Renal pelvis (tissue), 1 donor: ENCODE measurements at regions not wholly inside any gene's neighbourhood (a gene's known extent, or its start where the extent isn't known, plus 50 kb on each side); places are given as distances from the start of the nearest gene placed in this dataset.

ENCODE experiments used
- DNase-seq: peaks from one replicate; pipeline ENCODE4 v3.0.0-alpha.2; 2013

DNA sequence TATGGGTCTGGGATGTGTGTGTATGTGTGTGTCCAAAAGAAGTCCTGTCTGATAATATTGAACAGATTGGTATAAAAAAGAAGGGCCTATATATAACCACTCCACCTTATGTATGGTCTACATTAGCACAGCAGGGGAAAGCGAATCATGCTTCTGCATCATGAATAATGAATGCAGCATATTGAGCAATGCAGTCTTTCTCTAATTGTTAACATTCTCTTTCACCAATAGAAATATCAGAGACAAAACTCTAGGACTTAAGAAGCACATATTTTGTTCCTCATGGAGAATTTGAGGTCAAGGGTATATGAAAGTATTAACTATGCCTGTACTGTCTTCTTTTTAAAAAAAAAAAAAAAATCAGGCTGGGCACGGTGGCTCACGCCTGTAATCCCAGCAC is 264.3 kb upstream of the NOCT start:
- no peak for DNase-seq

DNA sequence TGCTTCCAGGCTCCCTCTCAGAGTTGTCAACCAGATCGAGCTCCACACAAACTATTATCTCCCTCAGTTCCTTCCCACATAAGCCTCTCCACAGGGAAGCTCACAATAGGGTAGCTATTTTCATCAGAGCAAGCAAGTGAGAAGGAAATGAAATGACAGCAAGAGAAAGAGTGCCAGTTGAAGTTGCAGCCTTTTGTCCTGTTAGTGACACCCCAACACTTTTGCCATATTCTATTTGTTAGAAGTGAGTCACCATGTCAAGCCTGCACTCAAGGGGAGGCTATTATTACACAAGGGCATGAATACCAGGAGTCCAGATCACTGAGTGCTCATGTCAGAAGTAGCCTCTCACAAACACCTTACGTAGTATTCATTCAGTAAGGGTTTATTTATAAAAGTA is 266.3 kb upstream of the NOCT start:
- no peak for DNase-seq

DNA sequence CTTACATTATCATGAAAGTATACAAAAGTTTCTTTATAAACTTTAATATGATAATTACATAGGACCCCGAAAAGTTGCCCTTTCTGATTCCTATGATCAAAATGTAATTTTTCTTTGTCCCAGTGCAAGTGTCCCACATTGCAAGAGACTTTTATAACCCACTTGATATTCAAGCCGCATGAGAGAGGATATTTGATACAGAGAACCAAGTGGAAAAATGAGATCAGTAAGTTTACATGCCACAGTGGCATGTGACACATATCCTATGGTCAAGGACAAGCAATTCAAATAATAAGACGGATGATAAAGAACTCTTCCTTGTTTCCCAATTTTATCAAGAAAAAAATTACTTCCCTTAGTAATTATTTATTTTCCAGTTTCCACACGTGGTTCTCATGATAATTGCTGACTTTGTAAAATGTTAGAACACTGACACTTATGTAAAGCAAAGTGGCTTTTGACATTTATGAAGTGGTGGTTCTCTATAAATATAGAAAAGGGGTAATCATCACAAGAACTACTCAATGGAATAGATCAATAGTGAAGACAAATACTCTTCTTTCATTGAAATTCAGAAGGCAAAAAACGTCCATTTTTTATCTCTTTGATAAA is 273.7 kb upstream of the NOCT start:
- DNase-seq, result no peak

DNA sequence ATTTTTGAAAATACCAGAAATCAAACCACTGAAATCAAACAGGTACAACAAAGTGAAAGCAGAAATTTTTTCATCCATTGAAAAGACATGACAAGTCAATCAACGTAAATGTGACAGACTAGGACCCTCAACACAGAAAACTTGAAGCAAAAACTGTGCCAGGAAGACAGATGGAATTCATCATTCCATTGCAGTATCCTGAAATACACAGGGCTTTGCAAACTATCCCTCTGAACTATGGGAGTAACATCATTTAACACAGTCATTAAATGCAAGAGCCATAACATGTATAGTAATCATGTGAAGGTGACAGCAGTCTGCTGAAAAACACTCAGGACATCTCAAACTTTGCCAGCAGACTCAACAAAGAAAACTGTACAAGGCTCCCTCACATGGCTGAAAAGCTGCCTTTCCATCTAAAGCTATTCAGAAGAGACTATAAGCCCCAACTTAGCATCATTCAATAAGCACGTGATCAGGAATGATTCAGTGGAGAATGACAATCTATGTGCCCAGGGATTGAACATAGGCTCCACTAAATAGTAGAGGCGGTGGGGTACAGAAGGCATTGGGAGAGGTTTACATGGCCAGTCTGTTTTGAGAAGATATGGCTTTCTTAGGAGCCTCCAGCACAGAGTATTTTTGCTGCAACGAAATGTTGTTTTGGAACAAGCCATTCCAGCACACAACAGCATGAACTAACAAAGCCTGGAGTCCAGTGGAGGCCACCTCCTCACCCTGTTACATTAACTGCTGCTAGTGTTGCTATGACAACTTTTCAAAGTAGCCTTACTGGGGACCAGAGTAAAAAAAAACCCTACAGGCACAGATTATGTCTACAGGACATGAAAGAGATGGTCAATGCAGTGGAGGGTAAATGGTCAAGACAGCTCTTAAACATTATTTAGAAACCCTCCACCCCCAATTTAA is 274.5 kb upstream of the NOCT start:
- no peak for DNase-seq

DNA sequence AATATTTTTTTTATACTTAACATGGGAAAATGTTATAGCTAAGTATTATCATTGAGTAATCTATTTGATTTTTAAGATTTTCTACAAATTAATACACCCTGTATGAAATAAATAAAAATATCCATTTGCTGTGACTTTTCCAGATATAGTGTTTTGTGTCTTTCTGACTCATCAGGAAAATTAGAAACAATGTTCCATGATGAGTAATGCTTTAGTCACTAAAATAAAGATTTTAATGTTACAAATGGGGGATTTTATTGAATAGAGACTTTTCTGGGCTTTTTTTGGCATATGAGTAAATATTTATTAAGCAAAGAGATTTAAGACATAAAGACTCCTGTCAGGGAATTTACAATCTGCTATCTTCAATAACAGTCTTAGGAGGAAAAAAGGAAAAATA is 279.2 kb upstream of the NOCT start:
- no peak for DNase-seq

DNA sequence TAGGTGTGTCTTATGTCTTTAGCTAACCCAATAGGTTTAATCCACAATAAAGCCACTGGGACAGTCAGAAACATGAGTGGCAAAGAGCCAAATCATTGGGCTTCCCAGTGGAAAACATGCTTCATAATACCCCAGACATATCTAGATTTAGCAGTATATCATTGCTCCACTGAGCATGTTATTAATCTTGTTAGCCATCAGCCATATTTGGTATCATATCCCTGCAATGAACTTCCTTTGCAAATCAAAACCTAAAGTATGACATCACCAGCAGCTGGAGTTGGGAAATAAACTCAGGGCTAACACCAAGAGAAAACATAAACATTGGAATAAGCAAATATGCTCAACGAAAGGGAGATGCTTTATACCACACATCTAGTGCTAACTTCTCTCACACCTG is 280.8 kb upstream of the NOCT start:
- DNase-seq, result no peak

DNA sequence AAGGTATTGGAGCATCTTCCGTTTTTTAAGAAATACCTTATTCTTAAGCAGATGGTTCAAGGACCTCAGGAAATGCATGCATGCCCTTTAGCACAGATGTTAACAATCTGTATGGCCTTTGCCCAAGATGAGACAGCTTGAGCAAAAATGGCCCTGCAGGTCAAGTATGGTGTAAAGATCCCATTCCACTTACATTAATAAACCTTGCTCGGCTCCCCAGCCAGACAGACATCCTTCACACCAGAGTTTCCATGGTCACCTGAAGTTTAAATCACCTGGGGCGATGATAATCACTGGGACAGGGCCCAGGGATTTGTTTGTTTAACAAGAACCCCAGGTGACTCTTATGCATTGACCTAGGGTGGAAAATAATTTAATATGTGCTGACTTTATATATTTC is 287.0 kb upstream of the NOCT start:
- no peak for DNase-seq

DNA sequence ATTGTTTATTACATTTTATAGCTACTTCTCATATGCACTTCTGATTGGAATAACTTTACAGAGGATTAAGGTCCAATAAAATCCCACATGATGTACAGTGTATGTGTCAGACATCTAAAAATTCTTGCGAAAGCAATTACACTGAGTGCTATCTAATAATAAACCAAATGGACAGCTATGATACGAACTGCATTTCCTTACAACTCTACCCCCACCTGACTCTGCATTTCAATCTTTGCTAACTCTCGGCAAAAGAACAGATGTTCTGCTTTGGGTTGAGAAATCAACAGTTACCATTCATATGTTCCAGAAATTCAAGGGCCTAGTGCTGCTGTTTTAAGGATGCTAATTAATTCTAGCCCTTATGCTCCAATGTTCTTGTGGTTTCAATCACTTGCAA is 287.9 kb upstream of the NOCT start:
- DNase-seq, result no peak

DNA sequence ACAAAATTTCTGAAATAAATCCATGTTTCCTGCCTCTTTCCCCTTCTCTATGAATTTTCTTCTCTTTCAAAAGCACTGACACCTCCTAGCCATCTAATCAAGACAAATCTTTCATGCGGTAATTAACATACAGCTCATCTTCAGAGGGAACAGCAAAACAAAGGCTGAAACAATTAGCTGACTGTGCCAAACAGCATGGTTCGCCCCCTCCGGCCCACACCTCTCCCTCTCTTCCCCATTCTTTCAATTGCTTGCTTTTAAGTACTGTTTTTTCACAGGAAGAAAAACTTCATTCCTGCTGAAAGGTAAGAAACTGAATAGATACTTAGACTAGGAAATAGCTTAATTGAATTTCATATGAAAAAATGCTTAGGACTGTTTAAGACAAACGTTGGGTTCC is 291.1 kb upstream of the NOCT start:
- DNase-seq, result no peak

DNA sequence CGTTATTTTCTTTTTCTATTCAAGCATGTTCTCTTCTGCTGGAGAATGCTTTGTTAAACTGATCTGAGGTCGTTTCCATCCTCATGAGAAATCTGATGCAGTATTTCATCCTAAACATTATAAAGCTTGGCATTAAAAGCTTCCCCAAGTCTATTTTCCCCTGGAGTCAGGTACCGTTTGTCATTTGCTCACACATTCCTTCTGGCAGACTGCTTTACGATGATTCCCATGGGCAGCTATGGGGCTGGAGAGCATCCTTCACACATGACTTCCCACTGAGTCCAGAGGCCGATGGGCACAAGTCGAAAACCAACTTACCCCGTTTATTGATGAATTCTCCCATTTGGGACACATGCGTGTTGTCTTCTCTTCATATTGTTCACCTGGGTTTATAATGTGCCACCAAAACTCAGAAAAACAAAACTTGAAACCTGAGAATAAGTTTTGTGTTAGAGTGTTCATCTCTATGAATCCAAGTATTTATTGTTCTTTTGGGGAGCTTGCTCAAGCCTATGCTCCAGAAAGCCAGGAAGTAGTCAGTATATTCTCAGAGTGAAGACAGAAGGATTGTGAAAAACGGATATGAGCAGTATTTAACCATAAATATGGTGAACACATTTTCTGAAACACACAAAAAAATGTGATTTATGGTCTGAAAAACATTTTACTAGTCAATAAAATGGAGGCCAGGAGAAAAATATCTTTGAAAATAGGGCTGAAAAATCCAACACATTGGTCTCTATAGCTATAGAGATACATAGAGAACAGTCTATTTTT is 298.8 kb upstream of the NOCT start:
- no peak for DNase-seq

DNA sequence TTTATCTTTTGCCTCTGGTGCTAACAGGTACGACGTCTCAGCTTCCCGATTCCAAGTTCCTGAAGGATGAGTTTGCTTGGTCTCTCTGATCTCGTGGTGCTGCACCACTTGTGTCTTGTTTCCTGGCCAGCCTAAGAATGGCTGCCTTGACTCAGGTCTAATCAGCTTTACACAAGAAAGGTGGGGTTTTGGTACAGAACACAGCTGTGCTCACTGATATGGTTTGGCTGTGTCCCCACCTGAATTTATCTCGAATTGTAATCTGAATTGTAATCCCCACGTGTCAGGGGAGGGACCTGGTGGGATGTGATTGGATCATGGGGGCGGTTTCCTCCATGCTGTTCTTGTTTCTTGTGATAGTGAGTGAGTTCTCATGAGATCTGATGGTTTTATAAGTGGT is 305.3 kb upstream of the NOCT start:
- DNase-seq, result no peak

DNA sequence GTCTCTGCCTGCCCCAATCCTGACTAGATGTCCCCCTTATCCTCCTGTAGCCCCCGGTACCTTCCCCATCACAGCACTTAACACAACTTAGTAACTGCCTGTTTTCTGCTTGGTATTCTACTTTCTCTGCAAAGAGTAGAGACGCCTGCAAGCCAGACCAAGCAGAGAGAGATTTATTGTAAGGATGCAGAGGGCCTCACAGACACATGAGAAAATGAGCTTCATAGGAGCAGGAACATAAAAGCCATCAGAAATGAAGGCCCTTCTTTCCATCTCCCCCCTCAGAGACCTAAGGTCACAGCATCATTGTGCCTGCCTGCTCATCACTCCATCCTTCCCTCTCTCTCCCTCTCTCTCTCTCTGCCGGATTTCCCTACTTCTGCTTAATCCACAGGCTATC is 305.7 kb upstream of the NOCT start:
- DNase-seq, result no peak

DNA sequence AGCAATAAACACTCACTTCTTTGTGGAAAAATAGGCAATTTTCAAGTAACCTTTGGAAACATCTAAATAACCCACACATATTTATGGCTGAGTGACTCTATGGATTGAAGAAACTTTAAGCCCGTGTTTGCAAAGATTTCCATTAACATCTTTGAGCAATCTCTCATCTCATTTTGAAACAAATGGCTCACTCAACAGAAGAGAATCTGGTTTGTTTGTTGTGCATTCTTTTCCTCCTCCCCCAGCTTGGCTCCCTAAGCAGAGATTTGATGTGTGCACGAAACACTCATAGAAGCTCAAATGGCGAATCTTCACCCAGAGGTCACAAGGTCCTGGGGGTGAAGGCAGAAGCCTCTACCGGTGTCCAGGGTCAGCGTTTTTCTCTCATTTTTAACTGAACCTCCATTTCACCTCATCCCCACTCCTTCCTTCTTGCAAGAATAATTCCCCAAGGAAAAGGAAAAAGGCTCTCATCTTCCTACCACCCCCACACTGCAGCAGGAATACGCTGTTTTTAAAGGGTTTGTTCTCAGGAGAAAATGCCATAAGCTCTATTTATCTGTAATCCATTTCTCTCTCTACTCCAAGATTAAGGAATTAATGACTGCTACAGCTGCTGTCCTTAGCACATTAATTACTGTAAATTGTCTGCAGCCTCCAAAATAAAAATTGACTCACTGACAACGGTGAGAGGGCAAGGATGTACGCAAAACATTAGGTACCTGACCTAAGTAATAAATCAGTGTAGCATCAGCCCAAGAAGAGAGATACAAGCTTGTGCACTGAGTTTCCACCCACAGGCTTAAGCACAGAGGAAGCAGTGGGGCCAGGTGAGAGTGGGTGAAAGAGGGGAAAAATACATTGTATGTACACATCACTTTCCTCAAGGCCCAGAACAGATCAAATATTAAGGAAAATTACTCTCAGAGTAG is 307.6 kb upstream of the NOCT start:
- DNase-seq, result no peak

DNA sequence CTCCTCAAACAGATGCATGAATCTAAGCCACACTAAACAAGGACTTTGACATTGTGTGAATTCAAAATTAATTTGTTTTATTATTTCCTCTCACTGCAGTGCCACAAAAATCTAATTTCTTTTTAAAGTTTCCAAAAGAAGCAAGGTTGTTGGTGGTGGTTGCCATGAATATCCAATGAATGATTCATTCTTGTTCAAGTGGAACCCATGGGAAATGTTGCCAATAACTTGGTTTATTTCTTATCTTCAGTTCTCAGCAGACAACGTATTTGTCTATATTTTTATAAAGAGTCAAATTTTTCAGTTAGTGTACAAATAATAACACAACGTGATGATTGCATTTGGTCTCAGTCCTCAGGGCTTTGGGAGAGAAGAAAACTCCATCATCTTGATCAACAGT is 309.4 kb upstream of the NOCT start:
- no peak for DNase-seq

DNA sequence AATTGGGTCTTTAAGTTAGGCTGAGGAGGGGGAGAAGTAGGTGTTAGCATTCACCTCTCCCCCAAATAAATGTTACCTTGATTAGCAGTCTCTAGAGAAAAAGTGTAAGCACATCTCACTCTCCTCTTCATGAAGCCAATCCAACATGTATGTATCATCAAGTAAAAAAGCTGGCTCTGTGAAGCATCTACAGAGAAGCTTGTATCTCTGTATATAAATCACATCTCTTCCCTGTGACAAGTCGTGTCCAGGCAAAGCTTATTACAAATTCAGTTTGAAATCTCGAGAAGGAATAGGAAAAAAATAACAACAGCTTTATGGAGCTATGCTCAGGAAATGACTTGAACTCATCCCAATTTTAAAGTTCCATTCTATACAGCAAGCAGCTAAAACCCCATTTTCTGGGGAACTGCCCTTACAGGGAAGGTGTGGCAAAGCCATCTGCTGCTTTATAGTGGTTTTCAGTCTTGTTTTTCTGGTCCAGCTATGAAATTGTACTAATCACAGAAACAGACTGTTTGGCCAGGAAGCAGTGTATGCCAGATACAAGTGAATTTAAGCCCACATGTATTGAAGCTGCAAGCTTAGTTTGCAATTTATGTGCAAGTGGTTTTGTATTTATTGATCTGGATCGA is 313.3 kb upstream of the NOCT start:
- no peak for DNase-seq

DNA sequence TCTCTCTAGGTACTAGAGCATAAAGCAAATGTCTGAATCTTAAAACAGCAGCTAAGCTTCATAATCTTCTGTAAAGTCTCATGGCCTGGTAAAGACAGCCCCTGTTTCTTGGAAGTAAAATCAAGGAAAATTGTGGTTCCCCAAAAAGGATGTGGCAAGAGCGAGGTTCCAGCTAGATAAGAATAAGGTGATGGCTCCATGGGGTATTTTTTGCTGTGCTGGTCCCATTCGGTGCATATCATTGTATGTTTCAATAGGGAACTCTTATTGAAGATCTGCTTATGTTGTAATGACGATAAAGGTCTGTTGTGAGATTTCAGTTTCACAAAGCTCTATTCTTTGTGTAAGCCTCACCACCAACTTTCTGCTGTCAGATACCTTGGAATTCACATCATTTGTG is 316.9 kb upstream of the NOCT start:
- no peak for DNase-seq

DNA sequence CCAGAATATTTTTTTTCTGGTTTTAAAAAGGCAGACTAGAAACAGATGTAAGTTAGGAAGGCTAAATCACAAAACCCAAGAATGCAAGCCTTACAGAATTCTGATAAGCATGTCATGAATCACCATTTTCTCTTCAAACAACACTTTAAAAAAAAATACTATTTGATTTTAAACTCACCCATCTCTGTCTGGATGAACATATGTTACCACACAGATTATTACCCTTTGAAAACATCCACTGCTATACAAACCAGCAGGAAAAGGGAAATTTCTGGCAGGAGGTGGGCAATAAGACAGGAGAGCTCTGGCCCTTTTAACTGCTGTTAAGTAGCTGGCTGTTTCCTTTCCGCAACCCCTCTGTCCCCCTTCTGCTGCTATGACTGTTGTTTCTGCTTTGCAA is 317.7 kb upstream of the NOCT start:
- DNase-seq, result no peak

DNA sequence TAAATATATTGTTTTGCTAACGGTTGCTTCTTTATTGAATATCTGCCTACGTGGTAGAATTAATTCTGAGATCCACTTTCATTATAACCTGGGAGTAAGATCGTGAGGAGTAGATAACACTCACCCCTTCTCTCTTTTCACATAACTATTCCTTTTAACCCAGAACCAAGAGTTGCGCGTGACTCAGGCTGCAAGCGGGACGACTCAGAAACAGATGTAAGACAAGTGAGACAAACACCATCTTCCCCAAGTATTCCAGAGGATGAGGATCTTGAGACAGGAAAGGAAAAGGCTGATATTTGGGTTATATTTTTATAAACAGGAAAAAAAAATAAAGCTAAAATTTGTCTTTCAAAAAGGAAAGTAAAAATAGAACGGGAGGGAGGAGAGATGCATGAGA is 318.8 kb upstream of the NOCT start:
- no peak for DNase-seq

DNA sequence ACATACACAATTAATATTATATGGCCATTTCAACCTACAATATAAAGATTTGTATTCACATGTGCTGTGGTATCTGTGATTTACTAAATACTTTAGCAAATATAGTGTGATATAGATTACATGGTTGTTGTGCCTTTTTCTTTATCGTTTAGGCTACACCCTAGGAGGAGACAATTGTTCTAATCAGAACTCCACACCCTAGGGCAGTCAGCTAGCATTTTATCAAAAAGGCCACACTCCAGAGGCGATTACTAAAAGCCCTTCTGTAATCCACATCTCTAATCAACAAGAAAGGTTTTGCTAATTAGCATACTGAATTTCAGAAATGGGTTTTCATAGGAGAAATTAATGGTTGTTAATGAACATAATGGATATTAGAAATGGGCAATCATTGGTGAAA is 319.5 kb upstream of the NOCT start:
- DNase-seq, result no peak

DNA sequence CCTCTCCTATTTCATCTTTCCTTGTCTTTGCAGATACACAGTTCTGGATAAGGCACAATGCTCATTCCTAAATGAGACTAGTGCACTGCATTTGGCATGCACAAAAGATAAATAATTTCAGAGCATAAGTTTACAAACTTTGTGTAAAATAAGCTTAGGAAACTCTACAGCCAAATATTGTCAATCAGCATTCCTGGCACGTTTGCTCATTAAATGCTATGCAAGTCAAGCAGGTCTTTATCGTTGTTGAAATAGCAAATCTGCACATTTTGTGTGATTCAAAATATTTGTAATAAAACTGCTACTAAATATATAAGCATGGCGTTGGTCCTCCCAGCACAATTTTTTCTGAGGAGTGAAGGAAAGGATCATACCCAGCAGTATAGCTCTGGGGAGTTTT is 322.1 kb upstream of the NOCT start:
- DNase-seq, result no peak

DNA sequence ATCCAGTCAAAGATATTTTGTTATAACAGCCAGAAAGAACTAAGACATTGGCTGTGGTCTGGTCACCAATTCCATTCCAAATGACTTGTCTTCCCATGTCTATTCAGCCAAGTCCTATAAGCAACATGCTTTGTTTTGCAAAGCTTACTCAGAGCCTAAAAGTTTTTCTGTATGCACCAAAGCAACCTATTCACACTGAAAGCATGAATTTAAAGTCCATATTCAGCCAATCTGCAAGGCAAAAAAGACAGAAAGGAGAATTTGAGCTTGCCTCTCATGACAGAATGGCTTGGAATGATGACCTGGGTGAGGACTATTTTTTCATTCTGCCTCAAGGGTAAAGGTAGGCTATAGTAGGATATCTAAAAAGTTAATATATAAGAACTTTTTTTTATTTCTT is 323.2 kb upstream of the NOCT start:
- no peak for DNase-seq
